LHCN-M2 (cell line): ENCODE measurements at regions not wholly inside any gene's neighbourhood (a gene's known extent, or its start where the extent isn't known, plus 50 kb on each side); places are given as distances from the start of the nearest gene placed in this dataset.
A peak's percentile ranks its signal among the peaks of the same experiment; 100 is the strongest.

ENCODE experiments used
- DNase-seq: peaks from one replicate; pipeline ENCODE4 v3.0.0-alpha.2; 2012; ENCODE audit warnings: low read depth

- no peak for DNase-seq
Observed at GRCh38 chr1:36721261-36721660, 238.5 kb upstream of the CSF3R start.

- DNase-seq, result no peak
Observed at GRCh38 chr1:36717431-36717830, 234.7 kb upstream of the CSF3R start.

- no peak for DNase-seq
Observed at GRCh38 chr1:36715797-36716196, 233.1 kb upstream of the CSF3R start.

GRCh38 chr1:36714301-36714700, 231.6 kb upstream of the CSF3R start:
- DNase-seq, result no peak

- DNase-seq, result no peak
Observed at GRCh38 chr1:36711480-36711879, 228.8 kb upstream of the CSF3R start.

- DNase-seq, result no peak
Observed at GRCh38 chr1:36710951-36711350, 228.2 kb upstream of the CSF3R start.

- no peak for DNase-seq
Observed at GRCh38 chr1:36709869-36710481, 227.3 kb upstream of the CSF3R start.

GRCh38 chr1:36708587-36708986, 225.9 kb upstream of the CSF3R start:
- no peak for DNase-seq

GRCh38 chr1:36707221-36707620, 224.5 kb upstream of the CSF3R start:
- no peak for DNase-seq

GRCh38 chr1:36706416-36706815, 223.7 kb upstream of the CSF3R start:
- no peak for DNase-seq

- no peak for DNase-seq
Observed at GRCh38 chr1:36705629-36706028, 222.9 kb upstream of the CSF3R start.

- DNase-seq, result peak; percentile 37
Observed at GRCh38 chr1:36703526-36704208, 221.0 kb upstream of the CSF3R start.

GRCh38 chr1:36702963-36703362, 220.2 kb upstream of the CSF3R start:
- DNase-seq, result no peak

GRCh38 chr1:36699113-36699911, 216.6 kb upstream of the CSF3R start:
- DNase-seq, result no peak

GRCh38 chr1:36697836-36698605, 215.3 kb upstream of the CSF3R start:
- DNase-seq, result no peak

- no peak for DNase-seq
Observed at GRCh38 chr1:36696261-36696940, 213.7 kb upstream of the CSF3R start.

GRCh38 chr1:36693603-36694002, 210.9 kb upstream of the CSF3R start:
- no peak for DNase-seq

GRCh38 chr1:36693161-36693525, 210.4 kb upstream of the CSF3R start:
- DNase-seq, result no peak

- DNase-seq, result no peak
Observed at GRCh38 chr1:36692465-36693160, 209.9 kb upstream of the CSF3R start.

GRCh38 chr1:36691374-36691773, 208.7 kb upstream of the CSF3R start:
- no peak for DNase-seq

GRCh38 chr1:36689992-36690391, 207.3 kb upstream of the CSF3R start:
- DNase-seq, result no peak
